ENCODE measurements at regions not wholly inside any gene's neighbourhood (a gene's known extent, or its start where the extent isn't known, plus 50 kb on each side); places are given as distances from the start of the nearest gene placed in this dataset.

GRCh38 chr2:9135822-9136558, 70.6 kb upstream of the ASAP2 start:
- peak; percentile 46 for DNase-seq

- no peak for DNase-seq
Measured at GRCh38 chr2:9127316-9127715, 79.3 kb upstream of the ASAP2 start.

GRCh38 chr2:9126540-9126939, 80.1 kb upstream of the ASAP2 start:
- no peak for DNase-seq

- DNase-seq = no peak
Measured at GRCh38 chr2:9124231-9124741, 82.3 kb upstream of the ASAP2 start.

- no peak for DNase-seq
Measured at GRCh38 chr2:9123069-9123468, 83.5 kb upstream of the ASAP2 start.

- DNase-seq = no peak
Measured at GRCh38 chr2:9122367-9122766, 84.2 kb upstream of the ASAP2 start.

GRCh38 chr2:9118383-9118960, 88.1 kb upstream of the ASAP2 start:
- DNase-seq = no peak

- no peak for DNase-seq
Measured at GRCh38 chr2:9115229-9115628, 91.4 kb upstream of the ASAP2 start.

- no peak for DNase-seq
Measured at GRCh38 chr2:9114458-9114857, 92.2 kb upstream of the ASAP2 start.

- no peak for DNase-seq
Measured at GRCh38 chr2:9113916-9114315, 92.7 kb upstream of the ASAP2 start.

- DNase-seq = no peak
Measured at GRCh38 chr2:9113262-9113661, 93.3 kb upstream of the ASAP2 start.

- DNase-seq = peak; percentile 91
Measured at GRCh38 chr2:9112079-9112721, 94.4 kb upstream of the ASAP2 start.

- no peak for DNase-seq
Measured at GRCh38 chr2:9110893-9111569, 95.6 kb upstream of the ASAP2 start.

GRCh38 chr2:9110346-9110884, 96.2 kb upstream of the ASAP2 start:
- DNase-seq = no peak

GRCh38 chr2:9109871-9110270, 96.7 kb upstream of the ASAP2 start:
- DNase-seq = no peak

GRCh38 chr2:9108210-9108967, 98.2 kb upstream of the ASAP2 start:
- no peak for DNase-seq

GRCh38 chr2:9107168-9108025, 99.2 kb upstream of the ASAP2 start:
- no peak for DNase-seq

GRCh38 chr2:9106338-9107167, 100.1 kb upstream of the ASAP2 start:
- DNase-seq = no peak

- DNase-seq = no peak
Measured at GRCh38 chr2:9105601-9106337, 100.8 kb upstream of the ASAP2 start.
